ENCODE measurements at regions not wholly inside any gene's neighbourhood (a gene's known extent, or its start where the extent isn't known, plus 50 kb on each side); places are given as distances from the start of the nearest gene placed in this dataset.

DNA sequence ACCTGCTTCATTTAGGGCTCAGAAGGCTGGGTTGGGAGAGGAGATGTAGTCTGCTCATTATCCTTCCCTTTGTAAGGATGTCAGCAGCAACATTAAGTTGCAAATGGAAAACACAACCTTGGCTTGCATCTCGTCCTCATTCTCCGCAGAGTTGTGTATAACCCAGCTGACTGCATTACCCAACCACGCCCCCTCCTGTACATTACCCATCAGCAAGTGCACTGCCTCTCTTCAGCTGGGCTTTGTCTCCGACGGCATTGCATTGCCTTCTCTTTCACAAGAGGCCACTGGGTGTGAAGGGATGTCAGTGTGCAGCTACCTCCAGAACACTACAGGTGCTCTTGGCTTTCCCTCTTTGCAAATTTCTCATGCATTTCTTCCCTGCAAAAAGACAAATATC lies 128.7 kb upstream of the TSHZ2 start:
- peaks cover 18% of the 10 kb centered on the region for H3K9me3 ChIP-seq (ENCODE audit: low read length)
- H3K4me3 ChIP-seq (replicated peaks in 1 of 3; ENCODE audit: insufficient read depth in 1 of 3, low read depth in 2 of 3, low read length in 3 of 3): no peak overlapping the region
- H3K36me3 ChIP-seq (replicated peaks in 1 of 2; ENCODE audit: control insufficient read depth in 1 of 2, insufficient read depth in 2 of 2, low read length in 2 of 2): no peaks in the 10 kb centered on the region
- H3K27me3 ChIP-seq (ENCODE audit: control insufficient read depth in 1 of 2, insufficient read depth in 2 of 2, low read length in 2 of 2): no peaks in the 10 kb centered on the region
- DNase-seq (ENCODE audit: low spot score) (no peak), FAIRE-seq (no peak), ATAC-seq (no peak)
- no peak for TF ChIP-seq ZFP90 (CRISPR knock-in tag; IDR thresholded peaks at IDR 0.05; ENCODE audit: borderline replicate concordance)
- TF ChIP-seq IRX3 (CRISPR knock-in tag; IDR thresholded peaks at IDR 0.05; ENCODE audit: borderline replicate concordance, low read depth): no peak
- TF ChIP-seq STAT5B (CRISPR knock-in tag; IDR thresholded peaks at IDR 0.05): no peak
- TF ChIP-seq POLR2A (IDR thresholded peaks at IDR 0.05; ENCODE audit: insufficient read depth in 1 of 2, low read depth in 2 of 2, low read length in 2 of 2): no peak
- TF ChIP-seq ARID3A (IDR thresholded peaks at IDR 0.05; ENCODE audit: low read depth, low read length): no peak
- TF ChIP-seq SALL1 (CRISPR knock-in tag; IDR thresholded peaks at IDR 0.05): no peak
- TF ChIP-seq MYNN (CRISPR knock-in tag; IDR thresholded peaks at IDR 0.05; ENCODE audit: low read depth): no peak
- TF ChIP-seq ZNF496 (CRISPR knock-in tag; IDR thresholded peaks at IDR 0.05; ENCODE audit: insufficient replicate concordance): no peak
- H3K9ac ChIP-seq (ENCODE audit: insufficient read depth, low read depth, low read length): no peak overlapping the region
- H3K27ac ChIP-seq (ENCODE audit: extremely low read length, insufficient read depth, low read length): no peak overlapping the region
- CTCF ChIA-PET (ENCODE audit: low intra/inter-chr PET ratio, low total read pairs): no interaction called here
- WGBS (ENCODE audit: low lambda C conversion rate): 32% methylated on average over 5 of the region's 5 CpGs
- H2AFZ ChIP-seq (ENCODE audit: low read length): no peak overlapping the region
- BruUV-seq (replicated peaks): no TSS peak
- H3K4me1 ChIP-seq (ENCODE audit: insufficient read depth, low read length): no peaks in the 10 kb centered on the region
- POLR2A ChIA-PET: no interaction called here
- no peaks in the 10 kb centered on the region for H3K79me2 ChIP-seq (ENCODE audit: insufficient read depth, low read length)
- H3K4me2 ChIP-seq (ENCODE audit: low read depth, low read length): no peak overlapping the region
- no peaks in the 10 kb centered on the region for H4K20me1 ChIP-seq (ENCODE audit: insufficient read depth, low read length)
- in situ Hi-C loops (cut with HindIII; ENCODE audit: extremely low pct_ligation_motif_present, low pct_unique_long_range_greater_than_20kb): no loop called here
- intact Hi-C loops (cut with micrococcal nuclease; ENCODE audit: unreplicated experiment): no loop called here

GRCh38 chr20:52841003-52841402 lies 131.2 kb upstream of the TSHZ2 start:
- FAIRE-seq: no peak
- DNase-seq (ENCODE audit: low spot score): no peak
- no peaks in the 10 kb centered on the region for H4K20me1 ChIP-seq (ENCODE audit: insufficient read depth, low read length)
- no peak overlapping the region for H3K4me3 ChIP-seq (replicated peaks in 1 of 3; ENCODE audit: insufficient read depth in 1 of 3, low read depth in 2 of 3, low read length in 3 of 3)
- BruUV-seq (replicated peaks): no TSS peak
- CTCF ChIA-PET (ENCODE audit: low intra/inter-chr PET ratio, low total read pairs): no interaction called here
- in situ Hi-C loops (cut with HindIII; ENCODE audit: extremely low pct_ligation_motif_present, low pct_unique_long_range_greater_than_20kb): no loop called here
- no peak overlapping the region for H3K27ac ChIP-seq (ENCODE audit: extremely low read length, insufficient read depth, low read length)
- no peak overlapping the region for H3K4me2 ChIP-seq (ENCODE audit: low read depth, low read length)
- H3K9me3 ChIP-seq (ENCODE audit: low read length): peaks cover 18% of the 10 kb centered on the region
- H2AFZ ChIP-seq (ENCODE audit: low read length): no peak overlapping the region
- H3K79me2 ChIP-seq (ENCODE audit: insufficient read depth, low read length): no peaks in the 10 kb centered on the region
- H3K27me3 ChIP-seq (ENCODE audit: control insufficient read depth in 1 of 2, insufficient read depth in 2 of 2, low read length in 2 of 2): no peaks in the 10 kb centered on the region
- WGBS (ENCODE audit: low lambda C conversion rate): 46% methylated on average over 3 of the region's 3 CpGs
- no peak for ATAC-seq
- POLR2A ChIA-PET: no interaction called here
- H3K36me3 ChIP-seq (replicated peaks in 1 of 2; ENCODE audit: control insufficient read depth in 1 of 2, insufficient read depth in 2 of 2, low read length in 2 of 2): no peaks in the 10 kb centered on the region
- TF ChIP-seq ZNF207 (IDR thresholded peaks at IDR 0.05; ENCODE audit: borderline replicate concordance) (no peak), MZF1 (CRISPR knock-in tag; IDR thresholded peaks at IDR 0.05; ENCODE audit: borderline replicate concordance) (no peak)
- TF ChIP-seq, protein P1, sequence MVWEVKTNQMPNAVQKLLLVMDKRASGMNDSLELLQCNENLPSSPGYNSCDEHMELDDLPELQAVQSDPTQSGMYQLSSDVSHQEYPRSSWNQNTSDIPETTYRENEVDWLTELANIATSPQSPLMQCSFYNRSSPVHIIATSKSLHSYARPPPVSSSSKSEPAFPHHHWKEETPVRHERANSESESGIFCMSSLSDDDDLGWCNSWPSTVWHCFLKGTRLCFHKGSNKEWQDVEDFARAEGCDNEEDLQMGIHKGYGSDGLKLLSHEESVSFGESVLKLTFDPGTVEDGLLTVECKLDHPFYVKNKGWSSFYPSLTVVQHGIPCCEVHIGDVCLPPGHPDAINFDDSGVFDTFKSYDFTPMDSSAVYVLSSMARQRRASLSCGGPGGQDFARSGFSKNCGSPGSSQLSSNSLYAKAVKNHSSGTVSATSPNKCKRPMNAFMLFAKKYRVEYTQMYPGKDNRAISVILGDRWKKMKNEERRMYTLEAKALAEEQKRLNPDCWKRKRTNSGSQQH (CRISPR knock-in tag; IDR thresholded peaks at IDR 0.05; ENCODE audit: low read depth): no peak
- H3K9ac ChIP-seq (ENCODE audit: insufficient read depth, low read depth, low read length): no peak overlapping the region
- intact Hi-C loops (cut with micrococcal nuclease; ENCODE audit: unreplicated experiment): no loop called here
- no peaks in the 10 kb centered on the region for H3K4me1 ChIP-seq (ENCODE audit: insufficient read depth, low read length)
